ENCODE measurements at regions not wholly inside any gene's neighbourhood (a gene's known extent, or its start where the extent isn't known, plus 50 kb on each side); places are given as distances from the start of the nearest gene placed in this dataset.

DNA sequence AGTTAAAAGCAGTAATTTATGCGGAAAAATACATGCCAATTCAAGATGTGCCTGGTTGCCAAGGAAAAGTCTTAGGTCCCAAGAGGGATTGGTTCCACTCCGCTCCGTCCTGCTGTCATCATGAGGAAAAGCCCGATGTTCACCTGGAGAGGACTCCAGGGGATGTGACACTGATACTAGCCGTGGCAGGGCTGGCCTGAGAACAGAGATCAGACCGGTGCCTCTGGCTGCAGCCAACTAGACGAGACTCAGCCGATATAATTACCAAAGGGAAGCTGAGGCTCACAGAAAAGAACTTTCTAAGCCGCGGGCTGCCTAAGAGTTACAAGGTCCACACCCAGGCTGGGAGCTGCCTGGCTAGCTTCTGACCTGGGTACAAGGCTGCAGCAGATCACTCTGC is 81.3 kb upstream of the UNC5B start:
- H3K4me1 Mint-ChIP-seq = no peaks in the 10 kb centered on the region
- DNase-seq (no peak), ATAC-seq (ENCODE audit: low read depth) (no peak)
- H3K9me3 Mint-ChIP-seq = no peaks in the 10 kb centered on the region
- intact Hi-C loops (cut with micrococcal nuclease) = no loop called here
- H3K27ac Mint-ChIP-seq = no peak overlapping the region
- H3K4me3 Mint-ChIP-seq = no peak overlapping the region
- ChIA-PET POLR2A (no interaction called here), CTCF (no interaction called here)
- H3K36me3 Mint-ChIP-seq (ENCODE audit: low read depth) = no peaks in the 10 kb centered on the region
- TF ChIP-seq, protein P1, sequence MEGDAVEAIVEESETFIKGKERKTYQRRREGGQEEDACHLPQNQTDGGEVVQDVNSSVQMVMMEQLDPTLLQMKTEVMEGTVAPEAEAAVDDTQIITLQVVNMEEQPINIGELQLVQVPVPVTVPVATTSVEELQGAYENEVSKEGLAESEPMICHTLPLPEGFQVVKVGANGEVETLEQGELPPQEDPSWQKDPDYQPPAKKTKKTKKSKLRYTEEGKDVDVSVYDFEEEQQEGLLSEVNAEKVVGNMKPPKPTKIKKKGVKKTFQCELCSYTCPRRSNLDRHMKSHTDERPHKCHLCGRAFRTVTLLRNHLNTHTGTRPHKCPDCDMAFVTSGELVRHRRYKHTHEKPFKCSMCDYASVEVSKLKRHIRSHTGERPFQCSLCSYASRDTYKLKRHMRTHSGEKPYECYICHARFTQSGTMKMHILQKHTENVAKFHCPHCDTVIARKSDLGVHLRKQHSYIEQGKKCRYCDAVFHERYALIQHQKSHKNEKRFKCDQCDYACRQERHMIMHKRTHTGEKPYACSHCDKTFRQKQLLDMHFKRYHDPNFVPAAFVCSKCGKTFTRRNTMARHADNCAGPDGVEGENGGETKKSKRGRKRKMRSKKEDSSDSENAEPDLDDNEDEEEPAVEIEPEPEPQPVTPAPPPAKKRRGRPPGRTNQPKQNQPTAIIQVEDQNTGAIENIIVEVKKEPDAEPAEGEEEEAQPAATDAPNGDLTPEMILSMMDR (IDR thresholded peaks at IDR 0.05) = no peak
- H3K27me3 Mint-ChIP-seq = peaks cover 25% of the 10 kb centered on the region

DNA sequence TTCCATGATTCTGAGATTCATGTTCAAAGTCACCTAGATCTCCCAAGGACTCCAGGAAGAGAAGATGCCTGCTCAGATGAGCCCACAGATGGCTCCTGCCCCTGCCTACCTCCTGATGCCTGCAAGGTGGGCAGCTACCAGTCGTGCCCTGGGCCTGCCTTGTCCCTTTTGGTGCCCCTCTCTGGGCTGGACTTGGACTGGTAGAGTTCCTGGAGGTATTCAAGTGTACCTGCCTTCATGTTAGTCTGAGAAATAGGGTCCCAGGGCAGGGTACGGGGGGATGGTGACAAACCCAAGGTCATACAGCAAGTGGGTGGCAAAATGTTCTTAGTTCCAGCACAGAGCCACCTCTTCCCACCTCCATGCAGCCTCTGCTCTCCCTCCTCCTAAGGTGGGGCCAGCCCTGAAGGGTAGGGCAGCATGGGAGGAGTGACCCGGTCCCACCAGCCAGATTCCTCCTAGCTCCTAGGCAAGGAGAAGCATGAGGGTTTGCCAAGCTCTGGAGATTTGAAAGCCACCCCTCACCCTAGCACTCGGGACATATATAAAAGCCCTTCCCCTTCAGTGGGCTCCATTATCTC is 80.8 kb upstream of the UNC5B start:
- no peaks in the 10 kb centered on the region for H3K36me3 Mint-ChIP-seq (ENCODE audit: low read depth)
- peaks cover 23% of the 10 kb centered on the region for H3K27me3 Mint-ChIP-seq
- CTCF ChIA-PET = no interaction called here
- no peak for DNase-seq
- no peak overlapping the region for H3K27ac Mint-ChIP-seq
- ATAC-seq (ENCODE audit: low read depth) = no peak
- no peaks in the 10 kb centered on the region for H3K4me1 Mint-ChIP-seq
- TF ChIP-seq, protein P1 (IDR thresholded peaks at IDR 0.05) = no peak
- H3K4me3 Mint-ChIP-seq = no peak overlapping the region
- POLR2A ChIA-PET = no interaction called here
- intact Hi-C loops (cut with micrococcal nuclease) = no loop called here
- no peaks in the 10 kb centered on the region for H3K9me3 Mint-ChIP-seq

DNA sequence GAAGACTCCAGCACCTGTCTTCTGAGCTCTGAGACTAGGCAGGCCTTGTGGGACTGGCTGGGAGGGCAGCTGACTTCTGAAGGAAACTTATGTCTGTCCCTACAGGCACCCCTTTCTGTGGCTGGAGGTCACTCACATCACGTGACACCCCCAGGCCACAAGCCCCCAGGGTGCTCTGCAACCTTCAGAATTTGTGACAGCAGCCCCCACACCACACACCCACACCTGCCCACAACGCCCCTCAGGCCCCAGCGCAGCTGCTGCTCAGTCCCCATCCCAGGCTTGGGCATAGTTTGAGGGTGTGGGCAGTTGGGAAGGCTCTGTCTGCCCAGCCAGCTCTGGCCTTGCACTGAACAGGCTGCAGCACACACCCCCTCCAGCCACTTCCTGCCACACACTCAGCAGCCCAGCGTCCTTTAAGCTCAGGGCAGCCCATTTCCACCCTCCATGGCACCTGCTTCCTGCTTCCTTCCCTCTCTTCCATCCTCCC is 80.0 kb upstream of the UNC5B start:
- H3K9me3 Mint-ChIP-seq = no peaks in the 10 kb centered on the region
- DNase-seq (no peak), ATAC-seq (ENCODE audit: low read depth) (no peak)
- no peaks in the 10 kb centered on the region for H3K36me3 Mint-ChIP-seq (ENCODE audit: low read depth)
- POLR2A ChIA-PET = no interaction called here
- H3K4me1 Mint-ChIP-seq = no peaks in the 10 kb centered on the region
- H3K27ac Mint-ChIP-seq = no peak overlapping the region
- H3K27me3 Mint-ChIP-seq = peaks cover 23% of the 10 kb centered on the region
- CTCF ChIA-PET = no interaction called here
- intact Hi-C loops (cut with micrococcal nuclease) = no loop called here
- TF ChIP-seq, protein P1 (IDR thresholded peaks at IDR 0.05) = no peak
- H3K4me3 Mint-ChIP-seq = no peak overlapping the region

DNA sequence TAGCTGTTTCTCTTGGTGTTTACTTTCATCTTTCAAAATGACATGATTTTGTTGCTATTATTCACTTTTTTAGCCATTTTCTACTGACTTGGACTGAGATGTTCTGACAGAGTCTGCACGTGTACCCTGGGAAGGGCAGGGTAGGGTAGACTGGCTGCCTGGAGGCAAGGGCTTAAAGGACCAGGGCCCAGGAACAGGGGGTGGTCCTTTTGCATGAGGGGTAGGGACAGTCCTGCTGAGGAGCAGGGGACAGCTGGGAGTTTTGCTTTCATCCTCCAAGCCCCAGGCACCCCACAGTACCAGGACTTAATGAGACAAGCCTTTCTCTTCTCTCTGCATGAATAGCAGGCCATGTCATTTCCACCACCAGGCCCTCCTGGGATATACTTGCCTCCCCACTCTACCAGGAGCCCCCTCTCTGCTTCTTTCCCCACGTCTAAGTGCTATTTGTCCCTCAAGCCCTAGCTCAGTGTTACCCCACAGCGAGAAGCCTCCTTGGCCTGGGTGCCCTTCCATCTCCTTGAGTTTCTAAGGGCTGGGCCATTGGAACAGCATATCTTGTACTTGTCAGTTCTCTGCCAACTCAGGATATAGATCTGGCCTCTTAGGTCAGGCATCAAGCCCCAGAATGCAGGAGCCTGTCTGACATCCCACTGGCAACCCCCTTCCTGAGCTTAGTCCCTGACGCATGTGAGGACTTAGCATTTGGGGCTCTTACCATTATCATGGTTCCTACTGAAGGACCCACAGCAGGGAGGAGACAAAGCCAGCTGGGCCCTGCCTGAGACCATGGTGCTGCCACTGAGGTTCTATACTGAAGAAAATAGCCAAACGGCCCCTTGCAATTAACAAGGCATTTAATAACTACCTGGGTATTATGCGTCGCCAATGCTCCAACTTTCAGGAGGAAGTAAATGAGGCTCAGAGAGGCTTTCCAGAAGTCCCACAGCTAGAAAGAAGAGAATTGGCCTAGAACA is 78.4 kb upstream of the UNC5B start:
- intact Hi-C loops (cut with micrococcal nuclease) = no loop called here
- ChIA-PET POLR2A (no interaction called here), CTCF (no interaction called here)
- Mint-ChIP-seq H3K27ac (no peak overlapping the region), H3K4me3 (no peak overlapping the region), H3K27me3 (peaks cover 25% of the 10 kb centered on the region), H3K4me1 (no peaks in the 10 kb centered on the region), H3K9me3 (no peaks in the 10 kb centered on the region), H3K36me3 (ENCODE audit: low read depth) (no peaks in the 10 kb centered on the region)
- TF ChIP-seq, protein P1 (IDR thresholded peaks at IDR 0.05) = no peak
- ATAC-seq (ENCODE audit: low read depth) = no peak
- DNase-seq = no peak

DNA sequence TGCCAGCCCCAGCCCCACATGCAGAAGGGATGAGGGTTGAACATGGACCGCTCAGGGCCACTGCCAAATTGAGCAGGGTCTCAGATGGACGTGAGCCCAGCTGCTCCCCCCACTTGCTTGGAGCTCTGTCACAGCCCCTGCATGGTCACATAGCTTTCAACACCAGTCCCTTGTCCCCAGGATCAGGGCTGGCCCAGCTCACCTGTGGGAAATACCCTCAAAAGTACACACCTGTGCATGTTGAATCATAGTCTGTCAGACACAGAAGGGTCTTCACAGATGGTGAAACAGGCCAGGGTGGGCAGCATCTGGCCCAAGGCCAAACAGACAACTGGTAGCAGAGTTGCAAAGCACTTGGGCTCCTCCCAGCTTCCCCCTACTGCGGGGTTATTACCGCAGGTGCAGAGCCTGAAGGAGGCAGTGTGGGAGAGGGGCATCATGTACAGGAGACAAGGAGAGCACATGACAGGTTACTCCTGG is 77.6 kb upstream of the UNC5B start:
- H3K9me3 Mint-ChIP-seq = no peaks in the 10 kb centered on the region
- intact Hi-C loops (cut with micrococcal nuclease) = no loop called here
- H3K4me3 Mint-ChIP-seq = no peak overlapping the region
- CTCF ChIA-PET = no interaction called here
- peaks cover 25% of the 10 kb centered on the region for H3K27me3 Mint-ChIP-seq
- POLR2A ChIA-PET = no interaction called here
- no peak overlapping the region for H3K27ac Mint-ChIP-seq
- no peak for DNase-seq
- H3K36me3 Mint-ChIP-seq (ENCODE audit: low read depth) = no peaks in the 10 kb centered on the region
- ATAC-seq (ENCODE audit: low read depth) = no peak
- TF ChIP-seq, protein P1 (IDR thresholded peaks at IDR 0.05) = no peak
- no peaks in the 10 kb centered on the region for H3K4me1 Mint-ChIP-seq
